Neural cell (in vitro differentiated cells): ENCODE measurements at regions not wholly inside any gene's neighbourhood (a gene's known extent, or its start where the extent isn't known, plus 50 kb on each side); places are given as distances from the start of the nearest gene placed in this dataset.

Experiments used
- H2AFZ ChIP-seq: fragments of 200-600, 300-800 bp; sonication (generic), shearing (Covaris generic); 2 replicates; pipeline ENCODE4 v1.6.0; 2014; ENCODE audit warnings: low read depth, mild to moderate bottlenecking, antibody characterized with exemption, low read length, moderate library complexity
- H3F3A ChIP-seq: fragments of 200-600 bp; shearing (Covaris generic); 2 replicates; pipeline ENCODE4 v1.6.1; 2016; ENCODE audit warnings: mild to moderate bottlenecking, moderate library complexity, mixed read lengths, antibody characterized with exemption, low read length; ENCODE audit not compliant: insufficient read depth, poor library complexity, severe bottlenecking
- H3K27ac ChIP-seq: fragments of 200-600, 300-800 bp; sonication (generic), shearing (Covaris generic); 2 replicates; pipeline ENCODE4 v1.5.1; 2014; ENCODE audit warnings: mild to moderate bottlenecking, low read length, moderate library complexity
- H3K27me3 ChIP-seq: fragments of 300-800, 200-600 bp; sonication (generic), shearing (Covaris generic); 2 replicates; pipeline ENCODE4 v1.6.0; 2014; ENCODE audit warnings: mild to moderate bottlenecking, low read depth, low read length, moderate library complexity; ENCODE audit not compliant: insufficient read depth
- H3K36me3 ChIP-seq: fragments of 300-800, 200-600 bp; sonication (generic), shearing (Covaris generic); 2 replicates; pipeline ENCODE4 v1.5.1; 2014; ENCODE audit warnings: mild to moderate bottlenecking, antibody characterized with exemption, low read length, moderate library complexity; ENCODE audit not compliant: insufficient read depth
- H3K4me2 ChIP-seq: fragments of 300-800, 200-600 bp; sonication (generic), shearing (Covaris generic); 2 replicates; pipeline ENCODE4 v1.6.0; 2014; ENCODE audit warnings: mild to moderate bottlenecking, low read length
- H3K4me3 ChIP-seq: fragments of 300-800, 200-600 bp; sonication (generic), shearing (Covaris generic); 2 replicates; pipeline ENCODE4 v1.5.1; 2014; ENCODE audit warnings: mild to moderate bottlenecking, low read length, moderate library complexity
- H3K79me2 ChIP-seq: fragments of 200-600 bp; shearing (Covaris generic); replicated peaks from 2 replicates; pipeline ENCODE4 v1.6.0; 2014; ENCODE audit warnings: mild to moderate bottlenecking, low read length, moderate library complexity; ENCODE audit not compliant: insufficient read depth
- H3K9ac ChIP-seq: fragments of 300-800, 200-600 bp; sonication (generic), shearing (Covaris generic); 2 replicates; pipeline ENCODE4 v1.6.1; 2016; ENCODE audit warnings: mild to moderate bottlenecking, low read length, mixed read lengths
- H3K9me2 ChIP-seq: fragments of 200-600 bp; shearing (Covaris generic); 2 replicates; pipeline ENCODE4 v1.6.1; 2016; ENCODE audit warnings: mild to moderate bottlenecking, low read length, mixed read lengths; ENCODE audit not compliant: insufficient read depth
- H3K9me3 ChIP-seq: fragments of 200-600, 300-800 bp; sonication (generic), shearing (Covaris generic); 2 replicates; pipeline ENCODE4 v1.6.1; 2016; ENCODE audit warnings: mild to moderate bottlenecking, mixed run types, low read length, moderate library complexity, mixed read lengths
- H4K20me1 ChIP-seq: fragments of 200-600 bp; shearing (Covaris generic); 2 replicates; pipeline ENCODE4 v1.6.1; 2016; ENCODE audit warnings: mild to moderate bottlenecking, mixed run types; ENCODE audit not compliant: insufficient read depth
- EP300 ChIP-seq: fragments of 450-650 bp; conservative IDR thresholded peaks from 2 replicates; pipeline ENCODE4 v1.6.1; 2014; ENCODE audit warnings: antibody characterized with exemption, mild to moderate bottlenecking, moderate library complexity; ENCODE audit not compliant: poor library complexity, severe bottlenecking
- EZH2 ChIP-seq: fragments of 200-600, 300-800 bp; shearing (Covaris generic), sonication (generic); IDR thresholded peaks from 2 replicates; pipeline ENCODE4 v1.6.1; 2014; ENCODE audit warnings: antibody characterized with exemption, low read length, borderline replicate concordance, mild to moderate bottlenecking; ENCODE audit not compliant: insufficient read depth, poor library complexity, severe bottlenecking
- MXI1 ChIP-seq: fragments of 450-650 bp; conservative IDR thresholded peaks from 2 replicates; pipeline ENCODE4 v1.6.1; 2014; ENCODE audit warnings: antibody characterized with exemption, mild to moderate bottlenecking; ENCODE audit not compliant: poor library complexity, severe bottlenecking
- POLR2AphosphoS5 ChIP-seq: IDR thresholded peaks from 2 replicates; pipeline ENCODE4 v1.6.1; 2012
- RAD21 ChIP-seq: fragments of 450-650 bp; conservative IDR thresholded peaks from 2 replicates; pipeline ENCODE4 v1.6.1; 2014; ENCODE audit warnings: antibody characterized with exemption, mild to moderate bottlenecking, moderate library complexity
- REST ChIP-seq: IDR thresholded peaks from 2 replicates; pipeline ENCODE4 v1.6.1; 2012; ENCODE audit warnings: borderline replicate concordance
- SMC3 ChIP-seq: fragments of 450-650 bp; conservative IDR thresholded peaks from 2 replicates; pipeline ENCODE4 v1.6.1; 2014; ENCODE audit warnings: antibody characterized with exemption, mild to moderate bottlenecking, moderate library complexity; ENCODE audit not compliant: poor library complexity
- TAF1 ChIP-seq: IDR thresholded peaks from 2 replicates; pipeline ENCODE4 v1.6.1; 2012; ENCODE audit warnings: low read depth
- TF ChIP-seq, protein P1 (sequence below): fragments of 450-650 bp; IDR thresholded peaks from 2 replicates; pipeline ENCODE4 v1.5.1; 2014; ENCODE audit warnings: antibody characterized with exemption, mild to moderate bottlenecking, moderate library complexity; ENCODE audit not compliant: poor library complexity, severe bottlenecking

DNA sequence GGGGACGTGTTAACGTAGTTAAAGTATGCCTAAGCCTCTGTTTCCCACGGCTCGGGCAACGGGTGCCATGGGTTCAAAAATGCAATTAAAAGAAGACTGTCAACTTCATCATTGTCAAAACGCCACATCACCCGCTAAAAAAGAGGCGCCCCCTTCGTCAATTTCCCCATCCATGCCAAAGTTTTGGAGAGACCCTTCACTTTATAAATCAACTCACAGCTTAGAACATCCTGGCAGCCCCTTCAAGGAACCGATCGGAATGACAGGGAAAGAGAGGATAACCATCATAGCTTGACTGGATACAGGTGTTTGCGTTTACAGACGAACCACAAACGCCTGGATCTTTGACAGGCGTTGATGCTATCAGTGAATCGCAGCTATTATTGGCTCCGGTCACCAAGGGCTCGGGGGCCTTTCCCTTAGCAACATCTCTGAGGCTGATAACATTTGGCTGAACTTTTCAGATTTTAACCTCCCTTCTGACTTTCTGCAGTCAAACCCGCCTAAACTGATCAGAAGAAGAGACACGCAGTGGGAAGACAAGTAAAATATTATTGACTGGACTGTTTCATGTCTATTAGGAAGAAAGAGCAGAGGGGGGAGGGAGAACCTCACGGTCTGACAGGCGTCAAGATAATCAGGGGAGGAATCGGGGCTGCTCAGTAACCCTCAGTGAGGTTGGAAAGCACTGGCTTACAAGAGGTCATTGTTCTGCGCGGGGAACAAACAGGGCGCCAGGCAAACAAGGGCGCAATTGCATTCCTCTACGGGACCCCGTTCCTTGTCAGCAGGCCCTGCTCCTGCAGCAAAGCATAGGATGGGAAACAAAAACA lies 322.5 kb upstream of the ZNF507 start:
- H4K20me1 ChIP-seq, result no peaks in the 10 kb centered on the region
- H3K9me2 ChIP-seq, result no peaks in the 10 kb centered on the region
- H2AFZ ChIP-seq, result no peak overlapping the region

GRCh38 chr19:32023564-32023832 lies 321.9 kb upstream of the ZNF507 start:
- Histone ChIP-seq H3K4me3 (no peak overlapping the region), H3K9me3 (no peaks in the 10 kb centered on the region), H3K79me2 (no peaks in the 10 kb centered on the region), H3K9ac (no peak overlapping the region), H3K27me3 (no peaks in the 10 kb centered on the region), H3K4me2 (no peak overlapping the region), H4K20me1 (no peaks in the 10 kb centered on the region), H3K36me3 (no peaks in the 10 kb centered on the region), H2AFZ (no peak overlapping the region), H3K9me2 (no peaks in the 10 kb centered on the region), H3K27ac (no peak overlapping the region), H3F3A (no peaks in the 10 kb centered on the region)
- TF ChIP-seq RAD21, result no peak
- no peak for TF ChIP-seq MXI1
- TF ChIP-seq TAF1, result no peak
- TF ChIP-seq EP300, result no peak

More for the DNA sequence above, 322.5 kb upstream of the ZNF507 start:
- H3F3A ChIP-seq, result no peaks in the 10 kb centered on the region
- no peaks in the 10 kb centered on the region for H3K79me2 ChIP-seq
- no peak overlapping the region for H3K4me2 ChIP-seq
- TF ChIP-seq TAF1 (no peak), REST (no peak), SMC3 (no peak), EZH2 (no peak), MXI1 (no peak), POLR2AphosphoS5 (no peak)
- TF ChIP-seq, protein P1, sequence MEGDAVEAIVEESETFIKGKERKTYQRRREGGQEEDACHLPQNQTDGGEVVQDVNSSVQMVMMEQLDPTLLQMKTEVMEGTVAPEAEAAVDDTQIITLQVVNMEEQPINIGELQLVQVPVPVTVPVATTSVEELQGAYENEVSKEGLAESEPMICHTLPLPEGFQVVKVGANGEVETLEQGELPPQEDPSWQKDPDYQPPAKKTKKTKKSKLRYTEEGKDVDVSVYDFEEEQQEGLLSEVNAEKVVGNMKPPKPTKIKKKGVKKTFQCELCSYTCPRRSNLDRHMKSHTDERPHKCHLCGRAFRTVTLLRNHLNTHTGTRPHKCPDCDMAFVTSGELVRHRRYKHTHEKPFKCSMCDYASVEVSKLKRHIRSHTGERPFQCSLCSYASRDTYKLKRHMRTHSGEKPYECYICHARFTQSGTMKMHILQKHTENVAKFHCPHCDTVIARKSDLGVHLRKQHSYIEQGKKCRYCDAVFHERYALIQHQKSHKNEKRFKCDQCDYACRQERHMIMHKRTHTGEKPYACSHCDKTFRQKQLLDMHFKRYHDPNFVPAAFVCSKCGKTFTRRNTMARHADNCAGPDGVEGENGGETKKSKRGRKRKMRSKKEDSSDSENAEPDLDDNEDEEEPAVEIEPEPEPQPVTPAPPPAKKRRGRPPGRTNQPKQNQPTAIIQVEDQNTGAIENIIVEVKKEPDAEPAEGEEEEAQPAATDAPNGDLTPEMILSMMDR, result no peak
- H3K9ac ChIP-seq, result no peak overlapping the region
- H3K36me3 ChIP-seq, result no peaks in the 10 kb centered on the region
- H3K27ac ChIP-seq, result no peak overlapping the region
- H3K27me3 ChIP-seq, result no peaks in the 10 kb centered on the region
- no peak overlapping the region for H3K4me3 ChIP-seq
- no peaks in the 10 kb centered on the region for H3K9me3 ChIP-seq

GRCh38 chr19:32029235-32029634 lies 316.2 kb upstream of the ZNF507 start:
- no peaks in the 10 kb centered on the region for H4K20me1 ChIP-seq
- no peaks in the 10 kb centered on the region for H3K79me2 ChIP-seq
- no peaks in the 10 kb centered on the region for H3K9me2 ChIP-seq
- no peaks in the 10 kb centered on the region for H3K27me3 ChIP-seq
- H3K36me3 ChIP-seq, result no peaks in the 10 kb centered on the region
- H2AFZ ChIP-seq, result no peak overlapping the region
- H3K4me2 ChIP-seq, result no peak overlapping the region
- no peaks in the 10 kb centered on the region for H3K9me3 ChIP-seq
- no peak for TF ChIP-seq TAF1
- H3K9ac ChIP-seq, result no peak overlapping the region
- no peak overlapping the region for H3K4me3 ChIP-seq
- H3F3A ChIP-seq, result no peaks in the 10 kb centered on the region
- H3K27ac ChIP-seq, result no peak overlapping the region
